Limb (tissue), 2 donors: ENCODE measurements at regions not wholly inside any gene's neighbourhood (a gene's known extent, or its start where the extent isn't known, plus 50 kb on each side); places are given as distances from the start of the nearest gene placed in this dataset.
"Not testable (repeated sequence)": the region's sequence is repeated elsewhere in the genome, so short reads cannot be mapped to it uniquely, and the experiment has no call there.

Source experiments
- DNase-seq, 2 donors: peaks; one replicate each; pipeline ENCODE4 v3.0.0-alpha.2; 2016; ENCODE audit errors: extremely low spot score in 2 of 2

- no peak for DNase-seq
Measured at GRCh38 chr2:38483776-38484501, 106.9 kb upstream of the ATL2 start.

- DNase-seq = not testable (repeated sequence)
Measured at GRCh38 chr2:38482710-38483109, 105.6 kb upstream of the ATL2 start.

- no peak for DNase-seq
Measured at GRCh38 chr2:38480617-38481016, 103.5 kb upstream of the ATL2 start.

GRCh38 chr2:38477006-38477405 is 99.9 kb upstream of the ATL2 start:
- no peak for DNase-seq

GRCh38 chr2:38475567-38475881 is 98.5 kb upstream of the ATL2 start:
- DNase-seq = no peak

GRCh38 chr2:38474715-38475566 is 97.9 kb upstream of the ATL2 start:
- DNase-seq = peak in 1 of 2 donors; percentile 70

- peak in 1 of 2 donors; percentile 2 for DNase-seq
Measured at GRCh38 chr2:38474021-38474456, 97.0 kb upstream of the ATL2 start.

- no peak for DNase-seq
Measured at GRCh38 chr2:38473333-38474005, 96.4 kb upstream of the ATL2 start.

GRCh38 chr2:38470115-38470514 is 93.0 kb upstream of the ATL2 start:
- no peak for DNase-seq

- DNase-seq = no peak
Measured at GRCh38 chr2:38467768-38468455, 90.8 kb upstream of the ATL2 start.

GRCh38 chr2:38466876-38467767 is 90.0 kb upstream of the ATL2 start:
- DNase-seq = no peak

GRCh38 chr2:38466409-38466808 is 89.3 kb upstream of the ATL2 start:
- no peak for DNase-seq

GRCh38 chr2:38465789-38466127 is 88.7 kb upstream of the ATL2 start:
- no peak for DNase-seq

GRCh38 chr2:38464971-38465788 is 88.1 kb upstream of the ATL2 start:
- no peak for DNase-seq

- DNase-seq = no peak
Measured at GRCh38 chr2:38463752-38464151, 86.7 kb upstream of the ATL2 start.

- DNase-seq = peak in 1 of 2 donors; percentile 13
Measured at GRCh38 chr2:38462121-38462661, 85.1 kb upstream of the ATL2 start.

- no peak for DNase-seq
Measured at GRCh38 chr2:38461470-38461869, 84.4 kb upstream of the ATL2 start.

- no peak for DNase-seq
Measured at GRCh38 chr2:38460313-38460712, 83.2 kb upstream of the ATL2 start.

GRCh38 chr2:38454081-38454480 is 77.0 kb upstream of the ATL2 start:
- DNase-seq = no peak

GRCh38 chr2:38451778-38452177 is 74.7 kb upstream of the ATL2 start:
- DNase-seq = not testable (repeated sequence)
